Loucy (cell line): ENCODE measurements at regions not wholly inside any gene's neighbourhood (a gene's known extent, or its start where the extent isn't known, plus 50 kb on each side); places are given as distances from the start of the nearest gene placed in this dataset.
A peak's percentile ranks its signal among the peaks of the same experiment; 100 is the strongest.

Experiments
- H2AFZ ChIP-seq: fragments of 200-600 bp; sonication (generic); 2 replicates; pipeline ENCODE4 v1.6.0; 2016; ENCODE audit warnings: antibody characterized with exemption, mild to moderate bottlenecking, low read length, moderate library complexity
- H3F3A ChIP-seq: fragments of 200-600 bp; 2 replicates; pipeline ENCODE4 v1.6.0; 2016; ENCODE audit warnings: antibody characterized with exemption, low read depth, mild to moderate bottlenecking
- H3K27me3 ChIP-seq: fragments of 200-600 bp; sonication (generic); 2 replicates; pipeline ENCODE4 v1.6.1; 2014; ENCODE audit warnings: low read length, mild to moderate bottlenecking; ENCODE audit not compliant: insufficient read depth, poor library complexity, severe bottlenecking
- H3K36me3 ChIP-seq: fragments of 200-600 bp; sonication (generic); 2 replicates; pipeline ENCODE4 v1.6.1; 2016; ENCODE audit warnings: low read length; ENCODE audit not compliant: insufficient read depth
- H3K4me1 ChIP-seq: fragments of 200-600 bp; sonication (generic); 2 replicates; pipeline ENCODE4 v1.5.1; 2014; ENCODE audit warnings: low read length, mild to moderate bottlenecking; ENCODE audit not compliant: insufficient read depth, poor library complexity, severe bottlenecking
- H3K4me2 ChIP-seq: fragments of 200-600 bp; sonication (generic); 2 replicates; pipeline ENCODE4 v1.6.0; 2014; ENCODE audit warnings: antibody characterized with exemption, low read length, low read depth, mild to moderate bottlenecking; ENCODE audit not compliant: poor library complexity, severe bottlenecking
- H3K4me3 ChIP-seq: fragments of 200-600 bp; sonication (generic); 2 replicates; pipeline ENCODE4 v1.5.1; 2014; ENCODE audit warnings: low read length, mild to moderate bottlenecking, mixed read lengths; ENCODE audit not compliant: poor library complexity, severe bottlenecking
- H3K79me2 ChIP-seq: fragments of 200-600 bp; sonication (generic); 2 replicates; pipeline ENCODE4 v1.6.1; 2014; ENCODE audit warnings: low read length; ENCODE audit not compliant: insufficient read depth
- H3K9ac ChIP-seq: fragments of 200-600 bp; sonication (generic); 2 replicates; pipeline ENCODE4 v1.6.0; 2014; ENCODE audit warnings: mild to moderate bottlenecking, low read depth, low read length, moderate library complexity; ENCODE audit not compliant: poor library complexity, severe bottlenecking
- H3K9me2 ChIP-seq: fragments of 200-600 bp; sonication (generic); replicated peaks from 2 replicates; pipeline ENCODE4 v1.6.1; 2016; ENCODE audit warnings: low read depth, low read length, mixed read lengths
- H3K9me3 ChIP-seq: fragments of 200-600 bp; sonication (generic); 2 replicates; pipeline ENCODE4 v1.6.1; 2014; ENCODE audit warnings: mild to moderate bottlenecking, antibody characterized with exemption, low read length, low read depth; ENCODE audit not compliant: insufficient read depth
- H4K20me1 ChIP-seq: fragments of 200-600 bp; sonication (generic); 2 replicates; pipeline ENCODE4 v1.6.0; 2014; ENCODE audit warnings: antibody characterized with exemption, low read length, mild to moderate bottlenecking; ENCODE audit not compliant: insufficient read depth, poor library complexity, severe bottlenecking
- EZH2phosphoT487 ChIP-seq: fragments of 200-600 bp; IDR thresholded peaks from 2 replicates; pipeline ENCODE4 v1.6.1; 2018; ENCODE audit warnings: antibody characterized with exemption, mild to moderate bottlenecking, moderate library complexity, borderline replicate concordance
- TF ChIP-seq, protein P1 (sequence below): fragments of 200-600 bp; sonication (generic); conservative IDR thresholded peaks from 2 replicates; pipeline ENCODE4 v1.5.1; 2014; ENCODE audit warnings: mild to moderate bottlenecking, antibody characterized with exemption, low read length

- H3K79me2 ChIP-seq: no peaks in the 10 kb centered on the region
- no peak overlapping the region for H2AFZ ChIP-seq
- H3K36me3 ChIP-seq: no peaks in the 10 kb centered on the region
- H3K27me3 ChIP-seq: no peaks in the 10 kb centered on the region
- no peaks in the 10 kb centered on the region for H3F3A ChIP-seq
- no peaks in the 10 kb centered on the region for H4K20me1 ChIP-seq
- H3K9ac ChIP-seq: no peak overlapping the region
- no peak overlapping the region for H3K4me2 ChIP-seq
- H3K9me2 ChIP-seq: no peaks in the 10 kb centered on the region
- H3K9me3 ChIP-seq: no peaks in the 10 kb centered on the region
- TF ChIP-seq, protein P1, sequence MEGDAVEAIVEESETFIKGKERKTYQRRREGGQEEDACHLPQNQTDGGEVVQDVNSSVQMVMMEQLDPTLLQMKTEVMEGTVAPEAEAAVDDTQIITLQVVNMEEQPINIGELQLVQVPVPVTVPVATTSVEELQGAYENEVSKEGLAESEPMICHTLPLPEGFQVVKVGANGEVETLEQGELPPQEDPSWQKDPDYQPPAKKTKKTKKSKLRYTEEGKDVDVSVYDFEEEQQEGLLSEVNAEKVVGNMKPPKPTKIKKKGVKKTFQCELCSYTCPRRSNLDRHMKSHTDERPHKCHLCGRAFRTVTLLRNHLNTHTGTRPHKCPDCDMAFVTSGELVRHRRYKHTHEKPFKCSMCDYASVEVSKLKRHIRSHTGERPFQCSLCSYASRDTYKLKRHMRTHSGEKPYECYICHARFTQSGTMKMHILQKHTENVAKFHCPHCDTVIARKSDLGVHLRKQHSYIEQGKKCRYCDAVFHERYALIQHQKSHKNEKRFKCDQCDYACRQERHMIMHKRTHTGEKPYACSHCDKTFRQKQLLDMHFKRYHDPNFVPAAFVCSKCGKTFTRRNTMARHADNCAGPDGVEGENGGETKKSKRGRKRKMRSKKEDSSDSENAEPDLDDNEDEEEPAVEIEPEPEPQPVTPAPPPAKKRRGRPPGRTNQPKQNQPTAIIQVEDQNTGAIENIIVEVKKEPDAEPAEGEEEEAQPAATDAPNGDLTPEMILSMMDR: no peak
- TF ChIP-seq EZH2phosphoT487: no peak
- no peaks in the 10 kb centered on the region for H3K4me1 ChIP-seq
- no peak overlapping the region for H3K4me3 ChIP-seq
Measured at GRCh38 chr18:60466677-60467076, 94.1 kb upstream of the MC4R start.

DNA sequence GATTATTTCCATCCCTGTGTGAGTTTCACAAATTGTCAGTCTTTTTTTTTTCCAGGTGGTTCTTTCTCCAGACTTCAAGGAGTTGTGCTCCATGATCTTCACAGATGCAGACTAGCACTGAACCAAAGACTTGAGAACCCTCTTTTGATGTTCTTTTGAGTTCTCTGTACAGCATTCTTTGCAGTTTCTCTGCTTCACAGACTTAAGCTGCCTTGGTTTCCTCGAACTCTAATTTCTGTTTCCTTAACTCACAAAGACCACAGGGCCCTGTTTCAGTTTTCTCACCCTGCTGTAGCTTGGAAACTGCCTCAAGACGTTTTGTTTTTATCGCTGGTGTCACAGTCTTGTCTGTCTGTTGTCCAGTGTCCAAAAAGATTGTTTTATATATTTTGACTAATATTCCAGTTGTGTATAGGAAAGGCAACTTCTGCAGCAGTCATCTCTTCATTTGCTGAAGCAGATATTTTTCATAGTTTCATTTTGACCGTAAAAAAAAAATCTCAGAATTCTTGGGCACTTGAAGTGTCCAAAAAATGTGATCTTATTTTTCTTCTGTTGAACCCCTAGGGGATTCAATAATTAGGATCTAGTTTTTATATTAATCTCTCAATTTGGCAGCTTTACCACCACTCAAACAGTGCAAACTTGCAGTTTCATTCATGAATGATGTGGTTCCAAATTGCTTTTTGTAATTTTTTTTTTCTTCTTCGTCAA, 97.0 kb upstream of the MC4R start:
- no peaks in the 10 kb centered on the region for H3K79me2 ChIP-seq
- no peaks in the 10 kb centered on the region for H3K27me3 ChIP-seq
- no peak overlapping the region for H3K4me3 ChIP-seq
- H4K20me1 ChIP-seq: no peaks in the 10 kb centered on the region
- peak overlapping the region; percentile 42; the same call in 1 of the 2 replicates for H2AFZ ChIP-seq
- no peaks in the 10 kb centered on the region for H3K36me3 ChIP-seq
- H3K9ac ChIP-seq: no peak overlapping the region
- H3K4me1 ChIP-seq: peaks cover 11% of the 10 kb centered on the region
- H3K9me3 ChIP-seq: no peaks in the 10 kb centered on the region
- TF ChIP-seq, protein P1: no peak
- no peak for TF ChIP-seq EZH2phosphoT487
- no peaks in the 10 kb centered on the region for H3F3A ChIP-seq
- H3K4me2 ChIP-seq: no peak overlapping the region
- H3K9me2 ChIP-seq: no peaks in the 10 kb centered on the region

GRCh38 chr18:60471652-60472051, 99.1 kb upstream of the MC4R start:
- Histone ChIP-seq H2AFZ (no peak overlapping the region), H3K4me3 (no peak overlapping the region), H3K9ac (no peak overlapping the region), H3K9me3 (no peaks in the 10 kb centered on the region), H3K9me2 (no peaks in the 10 kb centered on the region), H3F3A (no peaks in the 10 kb centered on the region), H3K79me2 (no peaks in the 10 kb centered on the region), H3K27me3 (no peaks in the 10 kb centered on the region), H3K4me1 (peaks cover 11% of the 10 kb centered on the region), H4K20me1 (no peaks in the 10 kb centered on the region), H3K4me2 (no peak overlapping the region), H3K36me3 (no peaks in the 10 kb centered on the region)
- no peak for TF ChIP-seq EZH2phosphoT487
- TF ChIP-seq, protein P1: no peak
